HG03103 (cell line): ENCODE measurements at regions not wholly inside any gene's neighbourhood (a gene's known extent, or its start where the extent isn't known, plus 50 kb on each side); places are given as distances from the start of the nearest gene placed in this dataset.

ENCODE experiments used
- ATAC-seq: cut with Tn5 transposase; IDR thresholded peaks from one replicate; pipeline ENCODE4 v1.9.1; 2021; ENCODE audit warnings: low read depth; ENCODE audit not compliant: unreplicated experiment

- no peak for ATAC-seq
Measured at GRCh38 chr1:55864251-55864650, 649.1 kb upstream of the USP24 start.

- ATAC-seq = no peak
Measured at GRCh38 chr1:55861676-55862340, 646.6 kb upstream of the USP24 start.

GRCh38 chr1:55860798-55861519 is 645.8 kb upstream of the USP24 start:
- ATAC-seq = no peak

- ATAC-seq = no peak
Measured at GRCh38 chr1:55860326-55860725, 645.2 kb upstream of the USP24 start.

- ATAC-seq = no peak
Measured at GRCh38 chr1:55854911-55855310, 639.7 kb upstream of the USP24 start.

GRCh38 chr1:55848906-55849305 is 633.7 kb upstream of the USP24 start:
- no peak for ATAC-seq

GRCh38 chr1:55846051-55846450 is 630.9 kb upstream of the USP24 start:
- ATAC-seq = no peak

- no peak for ATAC-seq
Measured at GRCh38 chr1:55844322-55844721, 629.2 kb upstream of the USP24 start.

- ATAC-seq = no peak
Measured at GRCh38 chr1:55839626-55840025, 624.5 kb upstream of the USP24 start.

- ATAC-seq = no peak
Measured at GRCh38 chr1:55839221-55839620, 624.1 kb upstream of the USP24 start.

GRCh38 chr1:55836086-55836485 is 620.9 kb upstream of the USP24 start:
- no peak for ATAC-seq

GRCh38 chr1:55833529-55834091 is 618.4 kb upstream of the USP24 start:
- no peak for ATAC-seq

- ATAC-seq = no peak
Measured at GRCh38 chr1:55831759-55832158, 616.6 kb upstream of the USP24 start.

- ATAC-seq = no peak
Measured at GRCh38 chr1:55828044-55828443, 612.9 kb upstream of the USP24 start.

- no peak for ATAC-seq
Measured at GRCh38 chr1:55827350-55827749, 612.2 kb upstream of the USP24 start.

- no peak for ATAC-seq
Measured at GRCh38 chr1:55826381-55827080, 611.4 kb upstream of the USP24 start.

GRCh38 chr1:55825461-55825860 is 610.3 kb upstream of the USP24 start:
- ATAC-seq = no peak

- no peak for ATAC-seq
Measured at GRCh38 chr1:55824251-55824640, 609.1 kb upstream of the USP24 start.

- ATAC-seq = no peak
Measured at GRCh38 chr1:55823541-55824250, 608.5 kb upstream of the USP24 start.

GRCh38 chr1:55822891-55823290 is 607.7 kb upstream of the USP24 start:
- no peak for ATAC-seq

- no peak for ATAC-seq
Measured at GRCh38 chr1:55821234-55821633, 606.1 kb upstream of the USP24 start.
